ENCODE measurements at regions not wholly inside any gene's neighbourhood (a gene's known extent, or its start where the extent isn't known, plus 50 kb on each side); places are given as distances from the start of the nearest gene placed in this dataset.

- Mint-ChIP-seq H3K27me3 (no peaks in the 10 kb centered on the region), H3K27ac (no peak overlapping the region), H3K4me3 (no peak overlapping the region), H3K4me1 (ENCODE audit: low read depth) (no peaks in the 10 kb centered on the region), H3K9me3 (peaks cover 5% of the 10 kb centered on the region), H3K36me3 (ENCODE audit: low read depth) (no peaks in the 10 kb centered on the region)
Observed at GRCh38 chr3:31016196-31016595, 121.7 kb upstream of the GADL1 start.

- peaks cover 1% of the 10 kb centered on the region for H3K9me3 Mint-ChIP-seq
- no peaks in the 10 kb centered on the region for H3K27me3 Mint-ChIP-seq
- no peak overlapping the region for H3K27ac Mint-ChIP-seq
- H3K36me3 Mint-ChIP-seq (ENCODE audit: low read depth), result no peaks in the 10 kb centered on the region
- H3K4me1 Mint-ChIP-seq (ENCODE audit: low read depth), result no peaks in the 10 kb centered on the region
- H3K4me3 Mint-ChIP-seq, result no peak overlapping the region
Observed at GRCh38 chr3:31022716-31023115, 128.3 kb upstream of the GADL1 start.

GRCh38 chr3:31025541-31025940 lies 131.1 kb upstream of the GADL1 start:
- H3K9me3 Mint-ChIP-seq, result peaks cover 7% of the 10 kb centered on the region
- no peaks in the 10 kb centered on the region for H3K36me3 Mint-ChIP-seq (ENCODE audit: low read depth)
- no peak overlapping the region for H3K4me3 Mint-ChIP-seq
- no peaks in the 10 kb centered on the region for H3K4me1 Mint-ChIP-seq (ENCODE audit: low read depth)
- no peak overlapping the region for H3K27ac Mint-ChIP-seq
- no peaks in the 10 kb centered on the region for H3K27me3 Mint-ChIP-seq

GRCh38 chr3:31027191-31027761 lies 132.8 kb upstream of the GADL1 start:
- H3K4me1 Mint-ChIP-seq (ENCODE audit: low read depth), result no peaks in the 10 kb centered on the region
- H3K27me3 Mint-ChIP-seq, result no peaks in the 10 kb centered on the region
- no peak overlapping the region for H3K27ac Mint-ChIP-seq
- H3K36me3 Mint-ChIP-seq (ENCODE audit: low read depth), result no peaks in the 10 kb centered on the region
- H3K4me3 Mint-ChIP-seq, result no peak overlapping the region
- H3K9me3 Mint-ChIP-seq, result peaks cover 7% of the 10 kb centered on the region

GRCh38 chr3:31027914-31028313 lies 133.5 kb upstream of the GADL1 start:
- Mint-ChIP-seq H3K36me3 (ENCODE audit: low read depth) (no peaks in the 10 kb centered on the region), H3K27me3 (no peaks in the 10 kb centered on the region), H3K9me3 (peaks cover 7% of the 10 kb centered on the region), H3K27ac (no peak overlapping the region), H3K4me3 (no peak overlapping the region), H3K4me1 (ENCODE audit: low read depth) (no peaks in the 10 kb centered on the region)

GRCh38 chr3:31028766-31029165 lies 134.3 kb upstream of the GADL1 start:
- no peak overlapping the region for H3K4me3 Mint-ChIP-seq
- H3K27ac Mint-ChIP-seq, result no peak overlapping the region

GRCh38 chr3:31029706-31030105 lies 135.2 kb upstream of the GADL1 start:
- peaks cover 7% of the 10 kb centered on the region for H3K9me3 Mint-ChIP-seq
- H3K27me3 Mint-ChIP-seq, result no peaks in the 10 kb centered on the region
- H3K36me3 Mint-ChIP-seq (ENCODE audit: low read depth), result no peaks in the 10 kb centered on the region
- no peak overlapping the region for H3K4me3 Mint-ChIP-seq
- no peaks in the 10 kb centered on the region for H3K4me1 Mint-ChIP-seq (ENCODE audit: low read depth)
- no peak overlapping the region for H3K27ac Mint-ChIP-seq

More at GRCh38 chr3:31028766-31029165, 134.3 kb upstream of the GADL1 start:
- H3K9me3 Mint-ChIP-seq, result peaks cover 7% of the 10 kb centered on the region
- no peaks in the 10 kb centered on the region for H3K27me3 Mint-ChIP-seq
- H3K36me3 Mint-ChIP-seq (ENCODE audit: low read depth), result no peaks in the 10 kb centered on the region
- no peaks in the 10 kb centered on the region for H3K4me1 Mint-ChIP-seq (ENCODE audit: low read depth)

GRCh38 chr3:31035681-31036080 lies 141.2 kb upstream of the GADL1 start:
- no peak overlapping the region for H3K4me3 Mint-ChIP-seq
- no peaks in the 10 kb centered on the region for H3K36me3 Mint-ChIP-seq (ENCODE audit: low read depth)
- H3K9me3 Mint-ChIP-seq, result no peaks in the 10 kb centered on the region

GRCh38 chr3:31038086-31038739 lies 143.8 kb upstream of the GADL1 start:
- Mint-ChIP-seq H3K4me1 (ENCODE audit: low read depth) (no peaks in the 10 kb centered on the region), H3K9me3 (peaks cover 10% of the 10 kb centered on the region), H3K27me3 (no peaks in the 10 kb centered on the region)

More at GRCh38 chr3:31035681-31036080, 141.2 kb upstream of the GADL1 start:
- Mint-ChIP-seq H3K27ac (no peak overlapping the region), H3K4me1 (ENCODE audit: low read depth) (no peaks in the 10 kb centered on the region), H3K27me3 (no peaks in the 10 kb centered on the region)

GRCh38 chr3:31039145-31039544 lies 144.7 kb upstream of the GADL1 start:
- Mint-ChIP-seq H3K4me3 (no peak overlapping the region), H3K9me3 (peaks cover 10% of the 10 kb centered on the region), H3K27ac (no peak overlapping the region), H3K27me3 (no peaks in the 10 kb centered on the region), H3K4me1 (ENCODE audit: low read depth) (no peaks in the 10 kb centered on the region), H3K36me3 (ENCODE audit: low read depth) (no peaks in the 10 kb centered on the region)

More at GRCh38 chr3:31038086-31038739, 143.8 kb upstream of the GADL1 start:
- Mint-ChIP-seq H3K4me3 (no peak overlapping the region), H3K36me3 (ENCODE audit: low read depth) (no peaks in the 10 kb centered on the region), H3K27ac (no peak overlapping the region)

GRCh38 chr3:31041161-31041978 lies 146.9 kb upstream of the GADL1 start:
- H3K4me3 Mint-ChIP-seq, result no peak overlapping the region
- H3K36me3 Mint-ChIP-seq (ENCODE audit: low read depth), result no peaks in the 10 kb centered on the region
- no peaks in the 10 kb centered on the region for H3K4me1 Mint-ChIP-seq (ENCODE audit: low read depth)
- H3K27me3 Mint-ChIP-seq, result no peaks in the 10 kb centered on the region
- H3K9me3 Mint-ChIP-seq, result peaks cover 10% of the 10 kb centered on the region
- H3K27ac Mint-ChIP-seq, result no peak overlapping the region

GRCh38 chr3:31043184-31043819 lies 148.8 kb upstream of the GADL1 start:
- H3K36me3 Mint-ChIP-seq (ENCODE audit: low read depth), result no peaks in the 10 kb centered on the region
- no peaks in the 10 kb centered on the region for H3K27me3 Mint-ChIP-seq
- peaks cover 10% of the 10 kb centered on the region for H3K9me3 Mint-ChIP-seq
- H3K4me1 Mint-ChIP-seq (ENCODE audit: low read depth), result no peaks in the 10 kb centered on the region
- H3K27ac Mint-ChIP-seq, result no peak overlapping the region
- no peak overlapping the region for H3K4me3 Mint-ChIP-seq

GRCh38 chr3:31047673-31048072 lies 153.2 kb upstream of the GADL1 start:
- Mint-ChIP-seq H3K36me3 (ENCODE audit: low read depth) (no peaks in the 10 kb centered on the region), H3K27me3 (no peaks in the 10 kb centered on the region), H3K27ac (no peak overlapping the region), H3K9me3 (peaks cover 9% of the 10 kb centered on the region), H3K4me3 (no peak overlapping the region), H3K4me1 (ENCODE audit: low read depth) (no peaks in the 10 kb centered on the region)

GRCh38 chr3:31048143-31048542 lies 153.7 kb upstream of the GADL1 start:
- H3K4me1 Mint-ChIP-seq (ENCODE audit: low read depth), result no peaks in the 10 kb centered on the region
- no peaks in the 10 kb centered on the region for H3K36me3 Mint-ChIP-seq (ENCODE audit: low read depth)
- H3K4me3 Mint-ChIP-seq, result no peak overlapping the region
- H3K27ac Mint-ChIP-seq, result no peak overlapping the region
- H3K9me3 Mint-ChIP-seq, result peaks cover 8% of the 10 kb centered on the region
- H3K27me3 Mint-ChIP-seq, result no peaks in the 10 kb centered on the region

GRCh38 chr3:31050296-31050695 lies 155.8 kb upstream of the GADL1 start:
- Mint-ChIP-seq H3K4me3 (no peak overlapping the region), H3K9me3 (peaks cover 8% of the 10 kb centered on the region), H3K27me3 (no peaks in the 10 kb centered on the region), H3K4me1 (ENCODE audit: low read depth) (no peaks in the 10 kb centered on the region), H3K36me3 (ENCODE audit: low read depth) (no peaks in the 10 kb centered on the region), H3K27ac (no peak overlapping the region)

Measured in stimulated activated naive CD8-positive, alpha-beta T cell treated with anti-CD3 and anti-CD28 coated beads, Interleukin-15, Interleukin-2, amounts not matched to agents 100 ng/mL and 50 ng/mL, for 24 hours (primary cell).